A673 (cell line): ENCODE measurements at regions not wholly inside any gene's neighbourhood (a gene's known extent, or its start where the extent isn't known, plus 50 kb on each side); places are given as distances from the start of the nearest gene placed in this dataset.

Source experiments
- BruUV-seq: library from RNA; stranded (reverse); fragments of 400-500 nt; replicated peaks from 2 replicates; lab custom pipeline; 2021; lab: Mats Ljungman, UMichigan
- CTCF ChIA-PET: fragments of 300-600 bp; sonication (Branson Sonifier 250); formaldehyde crosslinking; loops from one replicate; lab custom pipeline; 2022; ENCODE audit warnings: antibody characterized with exemption; lab: Charles Lee
- POLR2A ChIA-PET: fragments of 300-600 bp; sonication (Branson Sonifier 250); formaldehyde crosslinking; loops from one replicate; lab custom pipeline; 2022; ENCODE audit warnings: antibody characterized with exemption; ENCODE audit not compliant: low non-redundant PET; lab: Charles Lee
- DNase-seq: peaks from one replicate; pipeline ENCODE4 v3.0.0-alpha.2; 2015; ENCODE audit warnings: low spot score
- H3K27ac ChIP-seq: fragments of 200-600 bp; sonication (generic); 2 replicates; pipeline ENCODE4 v1.5.1; 2016; ENCODE audit warnings: mixed run types, low read depth, mild to moderate bottlenecking, mixed read lengths, antibody characterized with exemption, low read length; ENCODE audit not compliant: poor library complexity, severe bottlenecking
- H3K27me3 ChIP-seq: fragments of 200-600 bp; sonication (generic); replicated peaks from 2 replicates; pipeline ENCODE4 v1.6.1; 2017; ENCODE audit warnings: mixed run types, low read depth, mild to moderate bottlenecking, mixed read lengths, antibody characterized with exemption, low read length; ENCODE audit not compliant: insufficient read depth, poor library complexity
- H3K36me3 ChIP-seq: fragments of 200-600 bp; sonication (generic); 2 replicates; pipeline ENCODE4 v1.6.1; 2016; ENCODE audit warnings: mixed run types, mild to moderate bottlenecking, mixed read lengths, antibody characterized with exemption, low read length; ENCODE audit not compliant: insufficient read depth, poor library complexity, severe bottlenecking
- H3K4me1 ChIP-seq: fragments of 200-600 bp; sonication (generic); 2 replicates; pipeline ENCODE4 v1.6.1; 2017; ENCODE audit warnings: mixed run types, mild to moderate bottlenecking, mixed read lengths, antibody characterized with exemption, low read length; ENCODE audit not compliant: insufficient read depth, poor library complexity, severe bottlenecking
- H3K4me3 ChIP-seq: fragments of 200-600 bp; sonication (generic); 2 replicates; pipeline ENCODE4 v1.5.1; 2016; ENCODE audit warnings: low read depth, mixed run types, mild to moderate bottlenecking, mixed read lengths, low read length; ENCODE audit not compliant: poor library complexity, severe bottlenecking
- H3K9me3 ChIP-seq: fragments of 200-600 bp; sonication (generic); 2 replicates; pipeline ENCODE4 v1.6.1; 2016; ENCODE audit warnings: mixed run types, low read depth, mild to moderate bottlenecking, mixed read lengths, antibody characterized with exemption, low read length; ENCODE audit not compliant: poor library complexity, severe bottlenecking
- CTCF ChIP-seq: fragments of 300-800, 200-600 bp; sonication (generic); conservative IDR thresholded peaks from 2 replicates; pipeline ENCODE4 v1.5.1; 2017; ENCODE audit warnings: low read depth, mild to moderate bottlenecking, antibody characterized with exemption, low read length, moderate library complexity, mixed read lengths
- EZH2 ChIP-seq: fragments of 200-600 bp; sonication (generic); IDR thresholded peaks from 2 replicates; pipeline ENCODE4 v1.6.1; 2017; ENCODE audit warnings: borderline replicate concordance, low read depth, mild to moderate bottlenecking, mixed read lengths, antibody characterized with exemption, low read length; ENCODE audit not compliant: poor library complexity, severe bottlenecking
- intact Hi-C: fragments of 100-400 bp; cut with micrococcal nuclease; formaldehyde crosslinking; loops from one replicate; pipeline ENCODE4 v1.10.0; 2022; ENCODE audit not compliant: unreplicated experiment

DNA sequence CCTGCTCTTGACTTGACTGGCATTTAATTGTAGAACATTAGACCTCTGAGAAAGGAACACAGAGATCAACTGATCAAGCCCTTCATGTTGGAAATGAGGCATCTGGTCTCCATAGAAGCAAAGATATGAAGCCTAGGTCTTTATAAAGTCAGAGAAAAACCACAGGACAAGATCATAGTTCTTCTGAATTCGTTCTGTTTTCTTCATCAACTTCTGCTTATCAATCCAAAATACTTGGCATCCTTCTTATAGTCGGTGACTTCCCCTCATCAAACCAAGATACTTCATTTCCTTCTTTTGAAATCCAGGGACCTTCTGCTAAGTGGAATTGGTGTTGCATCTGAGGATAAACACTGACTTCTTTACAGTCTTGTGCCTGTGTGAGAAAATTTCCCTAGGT lies 77.1 kb upstream of the PRKCQ start:
- intact Hi-C loops, result loop anchor here (5.0 kb wide), 1 partner anchor 225 kb away; no protein-coding TSS in a partner anchor
- no TSS peak for BruUV-seq
- ChIA-PET POLR2A (no interaction called here), CTCF (no interaction called here)
- no peaks in the 10 kb centered on the region for H3K36me3 ChIP-seq
- no peak overlapping the region for H3K4me3 ChIP-seq
- no peak for DNase-seq
- H3K4me1 ChIP-seq, result no peaks in the 10 kb centered on the region
- no peaks in the 10 kb centered on the region for H3K9me3 ChIP-seq
- H3K27ac ChIP-seq, result no peak overlapping the region
- peaks cover 89% of the 10 kb centered on the region for H3K27me3 ChIP-seq
- TF ChIP-seq EZH2, result no peak
- no peak for TF ChIP-seq CTCF

- no peak overlapping the region for H3K4me3 ChIP-seq
- CTCF ChIA-PET, result no interaction called here
- TF ChIP-seq CTCF, result no peak
- TF ChIP-seq EZH2, result no peak
- no peaks in the 10 kb centered on the region for H3K9me3 ChIP-seq
- no peak overlapping the region for H3K27ac ChIP-seq
- intact Hi-C loops, result no loop called here
- POLR2A ChIA-PET, result no interaction called here
- H3K36me3 ChIP-seq, result no peaks in the 10 kb centered on the region
- BruUV-seq, result no TSS peak
- peaks cover 99% of the 10 kb centered on the region for H3K27me3 ChIP-seq
- H3K4me1 ChIP-seq, result no peaks in the 10 kb centered on the region
- no peak for DNase-seq
Measured at GRCh38 chr10:6654571-6654970, 74.5 kb upstream of the PRKCQ start.

DNA sequence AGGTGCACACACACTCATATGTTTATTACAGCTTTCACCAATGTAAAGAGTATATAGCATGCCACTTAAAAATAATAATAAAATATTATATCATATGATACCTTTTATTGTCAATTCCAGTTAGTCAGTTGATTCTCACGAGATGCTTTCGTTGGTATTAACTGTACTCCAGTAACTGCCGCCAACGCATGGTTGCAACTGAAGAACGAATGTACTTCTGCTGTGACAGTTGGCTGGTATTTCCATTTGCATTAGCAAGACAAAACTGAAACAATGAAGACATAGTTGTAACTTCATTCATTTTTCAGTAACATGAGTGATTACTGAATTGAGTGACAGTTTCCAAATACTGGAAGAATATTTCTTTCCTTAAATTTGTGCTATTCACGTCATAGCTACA lies 70.5 kb upstream of the PRKCQ start:
- H3K36me3 ChIP-seq, result no peaks in the 10 kb centered on the region
- H3K4me3 ChIP-seq, result no peak overlapping the region
- intact Hi-C loops, result no loop called here
- H3K27me3 ChIP-seq, result peaks cover 94% of the 10 kb centered on the region
- H3K27ac ChIP-seq, result no peak overlapping the region
- DNase-seq, result no peak
- TF ChIP-seq CTCF (no peak), EZH2 (no peak)
- BruUV-seq, result no TSS peak
- H3K4me1 ChIP-seq, result no peaks in the 10 kb centered on the region
- ChIA-PET POLR2A (no interaction called here), CTCF (no interaction called here)
- H3K9me3 ChIP-seq, result no peaks in the 10 kb centered on the region
